ENCODE measurements at regions not wholly inside any gene's neighbourhood (a gene's known extent, or its start where the extent isn't known, plus 50 kb on each side); places are given as distances from the start of the nearest gene placed in this dataset.

- TF ChIP-seq POLR2A (IDR thresholded peaks at IDR 0.05) (no peak), POLR2AphosphoS5 (IDR thresholded peaks at IDR 0.05) (no peak), CTCF (IDR thresholded peaks at IDR 0.05) (no peak)
Measured at GRCh38 chr6:134714679-134715078, 235.2 kb downstream of the ALDH8A1 start.
